ENCODE measurements at regions not wholly inside any gene's neighbourhood (a gene's known extent, or its start where the extent isn't known, plus 50 kb on each side); places are given as distances from the start of the nearest gene placed in this dataset.

DNA sequence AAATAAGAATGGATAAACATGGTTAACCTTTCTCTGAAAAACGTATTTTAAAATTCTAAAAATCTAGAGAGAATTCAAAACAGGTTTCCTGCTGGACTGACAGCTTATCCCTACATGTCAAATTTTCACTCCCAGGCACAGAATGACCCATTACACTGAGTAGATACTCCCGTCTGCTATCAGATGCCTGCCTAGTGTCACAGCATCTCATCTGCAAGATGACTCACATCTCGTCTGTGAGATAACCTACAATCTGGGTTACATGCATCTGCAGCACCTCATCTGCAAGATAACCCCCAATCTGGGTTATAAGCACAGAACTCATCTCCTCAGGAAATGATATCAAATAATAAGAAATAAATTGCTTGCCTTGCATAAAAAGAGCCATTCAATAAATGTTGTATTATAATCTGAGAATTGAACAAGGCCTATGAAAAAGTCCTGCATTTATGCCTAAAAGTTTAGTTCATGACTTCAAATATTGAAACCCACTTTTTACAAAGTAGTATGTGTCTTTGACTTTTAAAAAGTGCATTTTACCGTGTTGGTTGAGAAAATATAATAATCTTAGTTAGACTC lies 188.3 kb upstream of the THBS1 start:
- TF ChIP-seq, protein P1, sequence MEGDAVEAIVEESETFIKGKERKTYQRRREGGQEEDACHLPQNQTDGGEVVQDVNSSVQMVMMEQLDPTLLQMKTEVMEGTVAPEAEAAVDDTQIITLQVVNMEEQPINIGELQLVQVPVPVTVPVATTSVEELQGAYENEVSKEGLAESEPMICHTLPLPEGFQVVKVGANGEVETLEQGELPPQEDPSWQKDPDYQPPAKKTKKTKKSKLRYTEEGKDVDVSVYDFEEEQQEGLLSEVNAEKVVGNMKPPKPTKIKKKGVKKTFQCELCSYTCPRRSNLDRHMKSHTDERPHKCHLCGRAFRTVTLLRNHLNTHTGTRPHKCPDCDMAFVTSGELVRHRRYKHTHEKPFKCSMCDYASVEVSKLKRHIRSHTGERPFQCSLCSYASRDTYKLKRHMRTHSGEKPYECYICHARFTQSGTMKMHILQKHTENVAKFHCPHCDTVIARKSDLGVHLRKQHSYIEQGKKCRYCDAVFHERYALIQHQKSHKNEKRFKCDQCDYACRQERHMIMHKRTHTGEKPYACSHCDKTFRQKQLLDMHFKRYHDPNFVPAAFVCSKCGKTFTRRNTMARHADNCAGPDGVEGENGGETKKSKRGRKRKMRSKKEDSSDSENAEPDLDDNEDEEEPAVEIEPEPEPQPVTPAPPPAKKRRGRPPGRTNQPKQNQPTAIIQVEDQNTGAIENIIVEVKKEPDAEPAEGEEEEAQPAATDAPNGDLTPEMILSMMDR (IDR thresholded peaks at IDR 0.05), result no peak
- TF ChIP-seq POLR2AphosphoS5 (IDR thresholded peaks at IDR 0.05; ENCODE audit: low read depth, low read length) (no peak), SIN3A (IDR thresholded peaks at IDR 0.05; ENCODE audit: borderline replicate concordance, insufficient read depth, low read depth, low read length) (no peak)
- TF ChIP-seq, protein P2, sequence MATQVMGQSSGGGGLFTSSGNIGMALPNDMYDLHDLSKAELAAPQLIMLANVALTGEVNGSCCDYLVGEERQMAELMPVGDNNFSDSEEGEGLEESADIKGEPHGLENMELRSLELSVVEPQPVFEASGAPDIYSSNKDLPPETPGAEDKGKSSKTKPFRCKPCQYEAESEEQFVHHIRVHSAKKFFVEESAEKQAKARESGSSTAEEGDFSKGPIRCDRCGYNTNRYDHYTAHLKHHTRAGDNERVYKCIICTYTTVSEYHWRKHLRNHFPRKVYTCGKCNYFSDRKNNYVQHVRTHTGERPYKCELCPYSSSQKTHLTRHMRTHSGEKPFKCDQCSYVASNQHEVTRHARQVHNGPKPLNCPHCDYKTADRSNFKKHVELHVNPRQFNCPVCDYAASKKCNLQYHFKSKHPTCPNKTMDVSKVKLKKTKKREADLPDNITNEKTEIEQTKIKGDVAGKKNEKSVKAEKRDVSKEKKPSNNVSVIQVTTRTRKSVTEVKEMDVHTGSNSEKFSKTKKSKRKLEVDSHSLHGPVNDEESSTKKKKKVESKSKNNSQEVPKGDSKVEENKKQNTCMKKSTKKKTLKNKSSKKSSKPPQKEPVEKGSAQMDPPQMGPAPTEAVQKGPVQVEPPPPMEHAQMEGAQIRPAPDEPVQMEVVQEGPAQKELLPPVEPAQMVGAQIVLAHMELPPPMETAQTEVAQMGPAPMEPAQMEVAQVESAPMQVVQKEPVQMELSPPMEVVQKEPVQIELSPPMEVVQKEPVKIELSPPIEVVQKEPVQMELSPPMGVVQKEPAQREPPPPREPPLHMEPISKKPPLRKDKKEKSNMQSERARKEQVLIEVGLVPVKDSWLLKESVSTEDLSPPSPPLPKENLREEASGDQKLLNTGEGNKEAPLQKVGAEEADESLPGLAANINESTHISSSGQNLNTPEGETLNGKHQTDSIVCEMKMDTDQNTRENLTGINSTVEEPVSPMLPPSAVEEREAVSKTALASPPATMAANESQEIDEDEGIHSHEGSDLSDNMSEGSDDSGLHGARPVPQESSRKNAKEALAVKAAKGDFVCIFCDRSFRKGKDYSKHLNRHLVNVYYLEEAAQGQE (IDR thresholded peaks at IDR 0.05; ENCODE audit: insufficient read depth in 1 of 2, low read depth in 2 of 2, low read length in 1 of 2), result no peak

Measured in Panc1 (cell line).